B cell (primary cell): ENCODE measurements at regions not wholly inside any gene's neighbourhood (a gene's known extent, or its start where the extent isn't known, plus 50 kb on each side); places are given as distances from the start of the nearest gene placed in this dataset.

Experiments
- CTCF ChIP-seq: fragments of 200-600 bp; IDR thresholded peaks from one replicate; pipeline ENCODE4 v1.8.0; 2022; ENCODE audit warnings: antibody characterized with exemption, mild to moderate bottlenecking
- EZH2 ChIP-seq: IDR thresholded peaks from 2 replicates; pipeline ENCODE4 v1.6.1; 2012; ENCODE audit warnings: borderline replicate concordance, low read depth, mild to moderate bottlenecking, moderate library complexity, low read length; ENCODE audit not compliant: insufficient read depth, poor library complexity, severe bottlenecking

GRCh38 chr3:18483226-18483625, 58.1 kb upstream of the SATB1 start:
- no peak for TF ChIP-seq EZH2
- no peak for TF ChIP-seq CTCF
